Bronchial epithelial cell (primary cell): ENCODE measurements at regions not wholly inside any gene's neighbourhood (a gene's known extent, or its start where the extent isn't known, plus 50 kb on each side); places are given as distances from the start of the nearest gene placed in this dataset.

Experiments used
- DNase-seq: peaks from one replicate; pipeline ENCODE4 v3.0.0-alpha.2; 2010; ENCODE audit warnings: low read depth
- FAIRE-seq: peaks from 2 replicates; lab custom pipeline; 2011; peaks lifted over from hg19 to GRCh38; lab: Jason Lieb, UNC
- H3K27me3 ChIP-seq: 2 replicates; pipeline ENCODE4 v1.5.1; 2011; ENCODE audit warnings: low read length; ENCODE audit not compliant: control insufficient read depth, insufficient read depth
- H3K36me3 ChIP-seq: 2 replicates; pipeline ENCODE4 v1.5.1; 2011; ENCODE audit warnings: low read length; ENCODE audit not compliant: control insufficient read depth, insufficient read depth
- H3K4me3 ChIP-seq: 2 replicates; pipeline ENCODE4 v1.5.1; 2011; ENCODE audit warnings: mild to moderate bottlenecking, low read depth, low read length, control low read depth
- CTCF ChIP-seq: IDR thresholded peaks from 2 replicates; pipeline ENCODE4 v1.5.1; 2011; ENCODE audit warnings: mild to moderate bottlenecking, moderate library complexity, low read length, control low read depth, inconsistent platforms; ENCODE audit not compliant: insufficient read depth, severe bottlenecking

DNA sequence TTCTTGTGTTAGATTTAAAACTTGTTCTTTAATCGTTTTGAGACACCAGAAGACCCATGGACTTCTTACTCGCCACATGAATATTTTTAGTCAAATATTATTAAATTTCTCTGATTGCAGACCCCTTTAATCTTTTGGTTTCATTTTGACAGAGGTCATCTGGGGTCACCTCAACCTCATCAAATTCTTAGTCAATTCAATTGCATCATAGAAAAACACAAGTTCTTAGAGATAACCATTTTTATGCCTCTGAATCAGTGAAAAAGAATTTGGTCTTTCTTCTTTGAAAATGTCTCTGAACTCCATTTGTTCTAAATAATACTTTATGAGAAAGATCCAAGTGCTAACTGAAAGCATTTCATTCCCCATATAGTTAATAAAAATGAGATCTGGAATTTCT is 55.2 kb upstream of the CBLN4 start:
- H3K27me3 ChIP-seq = no peaks in the 10 kb centered on the region
- H3K36me3 ChIP-seq = no peaks in the 10 kb centered on the region
- TF ChIP-seq CTCF = no peak
- FAIRE-seq = no peak
- DNase-seq = no peak
- no peak overlapping the region for H3K4me3 ChIP-seq

- FAIRE-seq = no peak
Observed at GRCh38 chr20:56069016-56069415, 63.7 kb upstream of the CBLN4 start.

GRCh38 chr20:56072165-56072564 is 66.8 kb upstream of the CBLN4 start:
- no peaks in the 10 kb centered on the region for H3K27me3 ChIP-seq
- no peak for TF ChIP-seq CTCF
- no peak overlapping the region for H3K4me3 ChIP-seq
- DNase-seq (no peak), FAIRE-seq (no peak)
- no peaks in the 10 kb centered on the region for H3K36me3 ChIP-seq

More at GRCh38 chr20:56069016-56069415, 63.7 kb upstream of the CBLN4 start:
- Histone ChIP-seq H3K36me3 (no peaks in the 10 kb centered on the region), H3K4me3 (no peak overlapping the region), H3K27me3 (no peaks in the 10 kb centered on the region)
- TF ChIP-seq CTCF = no peak
- no peak for DNase-seq

- FAIRE-seq = no peak
Observed at GRCh38 chr20:56088375-56088774, 83.1 kb upstream of the CBLN4 start.

DNA sequence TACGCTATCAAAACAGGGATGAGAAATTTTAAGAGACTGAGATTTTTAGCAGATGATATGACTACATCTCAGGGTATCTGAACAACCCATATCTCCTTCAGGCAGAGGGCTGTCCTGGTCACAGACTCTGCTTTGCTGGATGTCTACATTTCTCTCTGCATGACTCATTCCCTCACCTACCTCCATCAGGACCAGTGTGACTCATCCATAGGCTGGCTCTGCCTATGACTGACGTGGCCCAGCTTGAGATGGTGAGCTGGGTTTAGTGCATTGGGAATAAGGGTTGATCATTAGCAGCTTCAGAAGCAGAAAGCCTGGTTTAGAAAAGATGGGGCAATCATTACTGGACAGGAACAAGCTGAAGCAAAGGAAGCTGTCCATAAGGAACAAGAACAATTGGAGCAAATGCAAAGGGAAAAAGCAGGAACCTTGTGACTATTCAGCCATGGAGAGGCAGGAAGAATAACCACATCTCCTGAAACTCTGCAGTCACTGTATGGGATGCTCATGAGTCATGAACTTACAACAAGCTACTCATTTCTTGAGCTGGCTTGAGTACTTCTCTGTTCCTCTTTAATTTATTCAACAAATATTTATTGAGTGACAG is 86.4 kb upstream of the CBLN4 start:
- Histone ChIP-seq H3K27me3 (no peaks in the 10 kb centered on the region), H3K4me3 (no peak overlapping the region), H3K36me3 (no peaks in the 10 kb centered on the region)
- no peak for FAIRE-seq
- TF ChIP-seq CTCF = no peak
- peak; percentile 44 for DNase-seq

More at GRCh38 chr20:56088375-56088774, 83.1 kb upstream of the CBLN4 start:
- no peak for TF ChIP-seq CTCF
- Histone ChIP-seq H3K4me3 (no peak overlapping the region), H3K36me3 (no peaks in the 10 kb centered on the region), H3K27me3 (no peaks in the 10 kb centered on the region)
- DNase-seq = no peak

DNA sequence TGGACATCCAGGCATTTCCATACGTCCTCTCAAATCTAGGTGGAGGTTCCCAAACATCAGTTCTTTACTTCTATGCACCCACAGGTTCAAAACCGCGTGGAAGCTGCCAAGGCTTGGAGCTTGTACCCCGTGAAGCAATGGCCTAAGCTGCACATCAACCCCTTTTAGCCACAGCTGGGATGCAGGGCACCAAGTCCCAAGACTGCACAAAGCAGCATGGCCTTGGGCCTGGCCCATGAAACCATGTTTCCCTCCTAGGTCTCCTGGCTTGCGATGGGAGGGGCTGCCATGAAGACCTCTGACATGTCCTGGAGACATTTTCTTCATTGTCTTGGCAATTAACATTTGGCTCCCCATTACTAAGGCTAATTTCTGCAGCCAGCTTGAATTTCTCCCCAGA is 88.9 kb upstream of the CBLN4 start:
- no peaks in the 10 kb centered on the region for H3K36me3 ChIP-seq
- FAIRE-seq = no peak
- no peak for TF ChIP-seq CTCF

More for the DNA sequence above, 88.9 kb upstream of the CBLN4 start:
- DNase-seq = no peak
- no peaks in the 10 kb centered on the region for H3K27me3 ChIP-seq
- H3K4me3 ChIP-seq = no peak overlapping the region
